NOMO-1 treated with DMSO at 0.1 percent for 48 hours (cell line): ENCODE measurements at regions not wholly inside any gene's neighbourhood (a gene's known extent, or its start where the extent isn't known, plus 50 kb on each side); places are given as distances from the start of the nearest gene placed in this dataset.

Experiments used
- DNase-seq: peaks from one replicate; lab custom pipeline; 2025; ENCODE audit not compliant: unreplicated experiment; lab: John Stamatoyannopoulos, UW

- DNase-seq, result no peak
These were observed 468.8 kb downstream of the BCL11B start for GRCh38 chr14:98803196-98803595.

- no peak for DNase-seq
These were observed 463.2 kb downstream of the BCL11B start for GRCh38 chr14:98808494-98809407.

DNA sequence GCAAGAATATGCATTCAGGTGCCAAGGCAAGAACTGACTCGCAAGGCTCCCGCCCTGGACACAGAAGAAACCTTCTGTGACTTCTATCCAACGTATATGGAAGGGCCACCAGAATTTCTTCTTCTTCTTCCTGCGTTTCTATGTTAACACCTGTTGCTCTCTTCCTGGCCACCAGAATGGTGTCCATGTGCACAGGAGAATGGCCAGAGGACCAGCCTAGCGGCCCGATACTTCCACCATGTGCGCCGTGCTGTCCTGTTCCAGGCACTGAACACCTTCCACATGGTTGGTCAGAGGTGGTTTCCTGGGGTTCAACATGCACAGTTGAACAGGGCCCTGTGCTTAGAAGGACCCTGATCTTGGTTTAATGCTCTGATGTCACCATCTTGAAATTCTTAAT lies 455.8 kb downstream of the BCL11B start:
- no peak for DNase-seq

GRCh38 chr14:98816720-98817119 lies 455.3 kb downstream of the BCL11B start:
- DNase-seq, result no peak

GRCh38 chr14:98819132-98819866 lies 452.7 kb downstream of the BCL11B start:
- no peak for DNase-seq

GRCh38 chr14:98819867-98820206 lies 452.2 kb downstream of the BCL11B start:
- DNase-seq, result no peak

DNA sequence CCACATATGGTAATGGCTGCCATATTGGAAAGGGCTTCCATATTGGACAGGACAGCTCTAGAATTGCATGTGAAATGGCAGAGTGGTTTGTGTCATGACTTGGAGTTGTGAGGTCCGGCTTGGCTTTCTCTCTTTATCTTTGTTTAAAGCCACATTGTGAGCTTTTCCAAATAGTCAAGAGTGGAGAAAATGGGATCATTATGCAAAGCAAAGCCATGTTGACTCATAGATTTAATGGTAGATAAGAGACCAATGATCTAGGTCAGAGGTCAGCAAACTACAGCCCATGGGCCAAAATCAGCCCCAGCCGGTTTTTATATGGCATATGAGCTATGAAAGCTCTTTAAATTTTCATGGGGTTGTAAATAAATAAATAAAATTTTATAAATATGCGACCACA lies 449.1 kb downstream of the BCL11B start:
- no peak for DNase-seq

GRCh38 chr14:98826618-98827017 lies 445.4 kb downstream of the BCL11B start:
- no peak for DNase-seq

DNA sequence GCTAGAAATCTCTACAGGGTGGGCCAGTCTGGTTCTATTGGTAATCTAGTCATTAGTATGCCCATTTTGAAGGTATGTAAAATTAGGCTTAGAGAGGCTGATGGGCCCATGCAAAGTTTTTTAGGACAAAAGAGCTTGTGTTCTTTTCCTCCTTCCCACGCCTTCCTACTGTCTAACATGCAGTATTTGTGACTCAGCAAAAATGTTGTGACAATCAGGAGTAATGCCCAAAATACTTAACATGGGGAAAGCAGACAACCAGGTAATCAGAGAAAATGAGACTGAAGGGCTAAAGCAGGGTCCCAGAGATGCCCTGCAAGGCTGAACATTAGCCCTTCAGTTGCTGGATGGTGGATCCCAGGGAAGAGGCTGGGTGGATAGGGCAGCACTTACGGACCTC lies 437.9 kb downstream of the BCL11B start:
- DNase-seq, result no peak

- no peak for DNase-seq
These were observed 436.8 kb downstream of the BCL11B start for GRCh38 chr14:98835051-98835824.

GRCh38 chr14:98835825-98836100 lies 436.2 kb downstream of the BCL11B start:
- DNase-seq, result no peak

GRCh38 chr14:98840091-98840490 lies 431.9 kb downstream of the BCL11B start:
- no peak for DNase-seq

- no peak for DNase-seq
These were observed 431.5 kb downstream of the BCL11B start for GRCh38 chr14:98840511-98840910.

DNA sequence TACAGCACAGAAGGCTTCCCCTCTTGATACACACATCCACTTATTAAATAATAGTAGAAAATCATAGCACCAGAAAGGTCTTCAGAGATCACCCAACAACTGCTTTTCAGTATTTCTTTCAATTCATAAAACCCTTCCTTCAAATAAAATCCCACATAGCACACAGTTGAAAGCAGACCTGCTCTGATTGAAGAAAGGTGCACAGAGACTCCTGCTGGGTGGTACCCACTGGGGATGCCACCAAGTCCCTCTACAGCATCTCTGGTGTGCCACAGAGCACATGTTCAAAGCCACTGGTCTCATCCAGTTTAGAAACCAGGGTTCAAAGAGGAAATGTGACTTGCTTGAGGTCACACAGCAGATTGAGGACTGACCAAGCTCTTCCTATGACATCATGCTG lies 427.5 kb downstream of the BCL11B start:
- no peak for DNase-seq

DNA sequence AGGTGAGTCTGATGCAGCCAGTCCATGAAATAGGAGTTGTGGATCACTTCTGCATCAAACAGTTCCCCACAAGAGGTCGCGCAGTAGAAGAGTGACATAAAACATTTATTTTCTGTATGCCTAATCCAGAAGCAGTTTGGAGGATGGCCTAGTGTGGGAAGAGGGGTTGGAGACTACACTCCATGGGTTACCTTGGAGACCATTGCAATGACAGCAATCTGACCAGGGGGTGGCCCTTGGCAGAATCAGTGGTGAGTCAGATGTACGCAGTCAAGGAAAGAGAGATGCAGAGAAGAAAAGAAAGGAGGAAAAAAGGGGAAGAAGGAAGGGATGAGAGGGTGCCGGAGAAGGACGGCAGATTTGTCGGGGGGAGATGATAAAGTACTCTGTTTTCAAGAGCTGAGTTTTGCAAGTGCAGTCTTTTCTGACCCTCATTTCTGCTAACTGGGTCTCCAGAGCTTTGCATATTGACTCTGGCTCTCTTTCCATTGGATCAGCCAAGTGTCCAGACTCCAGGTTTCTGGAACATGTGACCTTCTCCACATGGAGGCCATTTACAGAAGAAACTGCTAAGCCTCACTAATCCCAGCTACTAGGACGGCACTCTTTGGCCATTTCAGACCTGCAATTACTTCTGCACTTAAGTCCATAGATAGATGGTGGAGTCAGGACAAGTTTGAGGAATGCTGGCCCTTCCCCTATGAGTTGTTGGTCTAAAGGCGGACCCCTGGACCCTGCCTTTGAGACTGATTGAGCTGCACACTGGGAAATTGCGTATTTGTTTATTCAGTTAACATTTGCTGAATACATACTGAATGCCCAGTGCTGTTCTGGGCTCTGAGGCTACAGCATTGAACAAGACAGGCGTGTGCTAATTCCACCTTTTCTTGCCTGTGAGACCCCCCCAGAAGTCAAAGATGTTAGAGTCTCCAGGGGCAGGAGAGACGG lies 424.2 kb downstream of the BCL11B start:
- DNase-seq, result no peak

DNA sequence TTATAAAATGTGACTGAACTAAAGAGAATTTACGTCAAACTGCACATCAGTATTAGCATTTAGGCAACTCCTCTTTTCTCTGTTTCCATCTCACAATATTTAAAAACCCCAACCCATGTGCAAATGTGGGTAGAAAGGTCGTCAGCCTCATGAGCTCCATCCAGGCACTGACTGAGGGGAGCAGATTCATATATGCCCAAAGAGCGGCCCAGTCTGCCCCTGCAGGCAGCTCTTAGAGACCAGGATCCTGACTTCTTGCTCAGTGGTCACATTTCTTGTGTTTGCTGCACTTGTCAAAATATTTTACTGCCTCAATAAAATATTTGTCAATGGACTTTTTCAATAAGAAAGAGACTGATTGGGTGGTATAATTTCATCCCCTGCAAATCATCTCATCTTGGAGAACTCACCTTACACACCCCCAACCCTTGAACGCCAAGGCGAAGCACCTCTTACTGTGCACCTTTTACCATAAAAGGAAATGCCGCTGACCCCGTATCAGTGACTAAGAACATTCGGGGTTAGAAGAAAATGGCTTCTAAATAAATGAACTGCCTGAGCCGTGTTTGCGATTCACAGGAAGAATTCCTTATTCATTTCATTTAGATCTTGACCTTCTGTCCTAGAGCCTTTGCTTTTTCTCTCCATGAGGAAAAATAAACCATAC lies 418.8 kb downstream of the BCL11B start:
- no peak for DNase-seq

DNA sequence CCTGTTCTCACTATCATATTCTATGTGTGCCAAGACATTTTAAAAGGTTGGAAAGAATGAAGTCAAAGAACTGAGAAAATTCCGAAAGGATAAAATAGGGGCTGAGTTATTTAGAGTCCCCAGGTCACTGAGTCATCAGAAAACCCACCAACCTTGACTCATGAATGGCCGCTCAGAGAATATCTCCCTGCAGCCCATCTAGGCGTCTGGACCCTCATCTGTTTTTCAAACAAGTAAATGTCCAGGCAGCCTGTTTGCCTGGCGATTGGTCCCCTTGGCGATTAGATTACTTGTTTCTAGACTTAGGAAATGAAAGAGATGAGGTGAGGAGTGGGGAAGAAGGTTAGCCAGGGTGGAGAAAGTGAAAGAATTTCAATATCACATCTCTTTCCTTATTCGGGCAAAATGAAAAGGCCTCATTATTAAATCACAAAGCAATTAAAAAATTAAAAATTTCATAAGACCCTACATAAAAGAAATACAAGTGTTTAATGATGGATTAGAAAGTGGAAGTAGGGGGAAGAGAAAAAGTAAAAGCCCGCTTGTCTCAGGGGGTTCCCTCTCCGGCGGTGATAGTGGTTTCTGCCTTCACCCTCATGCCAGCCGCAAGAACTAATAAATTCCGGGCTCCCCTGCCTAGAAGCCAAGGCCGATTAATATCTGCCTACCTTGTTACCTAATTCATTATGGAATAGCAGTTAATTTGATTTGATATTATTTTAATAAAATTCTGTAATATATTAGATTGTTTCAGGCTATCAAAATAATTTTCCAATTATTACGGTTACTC lies 415.9 kb downstream of the BCL11B start:
- no peak for DNase-seq

- no peak for DNase-seq
These were observed 413.8 kb downstream of the BCL11B start for GRCh38 chr14:98858158-98858557.

DNA sequence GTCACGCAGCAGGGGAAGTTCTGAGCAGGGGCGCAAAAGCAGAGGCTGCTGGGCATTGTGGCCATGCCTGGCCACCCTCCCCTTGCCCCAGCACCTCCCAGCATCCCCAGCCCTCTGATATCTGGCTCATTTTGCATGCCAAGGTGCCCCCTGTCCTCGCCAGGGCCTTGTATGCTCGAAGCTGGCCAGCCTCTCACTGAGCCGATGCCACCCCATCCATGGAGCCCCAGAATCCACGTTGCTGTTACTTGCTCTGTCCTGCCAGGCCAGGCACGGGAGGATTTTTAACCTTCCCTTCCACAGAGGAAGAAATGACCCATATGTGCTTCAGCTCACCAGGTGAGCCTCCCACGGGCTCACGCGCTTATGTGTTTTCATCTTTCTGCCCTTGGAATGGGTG lies 413.4 kb downstream of the BCL11B start:
- DNase-seq, result no peak
